ENCODE measurements at regions not wholly inside any gene's neighbourhood (a gene's known extent, or its start where the extent isn't known, plus 50 kb on each side); places are given as distances from the start of the nearest gene placed in this dataset.
"Not testable (repeated sequence)": the region's sequence is repeated elsewhere in the genome, so short reads cannot be mapped to it uniquely, and the experiment has no call there.

GRCh38 chr13:68019901-68020300 is 789.8 kb upstream of the PCDH9 start:
- DNase-seq, result no peak

- no peak for DNase-seq
Measured at GRCh38 chr13:68009546-68009945, 779.4 kb upstream of the PCDH9 start.

GRCh38 chr13:68007576-68007975 is 777.4 kb upstream of the PCDH9 start:
- DNase-seq, result no peak

GRCh38 chr13:67996101-67996500 is 766.0 kb upstream of the PCDH9 start:
- no peak for DNase-seq

GRCh38 chr13:67990868-67991267 is 760.7 kb upstream of the PCDH9 start:
- no peak for DNase-seq

GRCh38 chr13:67986234-67986633 is 756.1 kb upstream of the PCDH9 start:
- DNase-seq, result no peak

- no peak for DNase-seq
Measured at GRCh38 chr13:67977066-67977465, 746.9 kb upstream of the PCDH9 start.

- DNase-seq, result no peak
Measured at GRCh38 chr13:67971291-67971690, 741.2 kb upstream of the PCDH9 start.

- DNase-seq, result no peak
Measured at GRCh38 chr13:67967031-67967430, 736.9 kb upstream of the PCDH9 start.

- no peak for DNase-seq
Measured at GRCh38 chr13:67966065-67966464, 735.9 kb upstream of the PCDH9 start.

GRCh38 chr13:67964986-67965385 is 734.9 kb upstream of the PCDH9 start:
- no peak for DNase-seq

- no peak for DNase-seq
Measured at GRCh38 chr13:67964091-67964490, 734.0 kb upstream of the PCDH9 start.

- no peak for DNase-seq
Measured at GRCh38 chr13:67961331-67961730, 731.2 kb upstream of the PCDH9 start.

GRCh38 chr13:67951431-67951830 is 721.3 kb upstream of the PCDH9 start:
- DNase-seq, result no peak

- DNase-seq, result no peak
Measured at GRCh38 chr13:67950603-67951002, 720.5 kb upstream of the PCDH9 start.

GRCh38 chr13:67946131-67946530 is 716.0 kb upstream of the PCDH9 start:
- no peak for DNase-seq

GRCh38 chr13:67943116-67943515 is 713.0 kb upstream of the PCDH9 start:
- DNase-seq, result no peak

GRCh38 chr13:67935626-67936025 is 705.5 kb upstream of the PCDH9 start:
- no peak for DNase-seq

GRCh38 chr13:67934617-67935330 is 704.6 kb upstream of the PCDH9 start:
- DNase-seq, result no peak

- no peak for DNase-seq
Measured at GRCh38 chr13:67932991-67933390, 702.9 kb upstream of the PCDH9 start.

- DNase-seq, result no peak
Measured at GRCh38 chr13:67917291-67917987, 687.3 kb upstream of the PCDH9 start.

- no peak for DNase-seq
Measured at GRCh38 chr13:67916650-67917049, 686.5 kb upstream of the PCDH9 start.

GRCh38 chr13:67914535-67914934 is 684.4 kb upstream of the PCDH9 start:
- DNase-seq, result no peak

- not testable (repeated sequence) for DNase-seq
Measured at GRCh38 chr13:67902960-67903359, 672.8 kb upstream of the PCDH9 start.

- no peak for DNase-seq
Measured at GRCh38 chr13:67880916-67881315, 650.8 kb upstream of the PCDH9 start.
